ENCODE measurements at regions not wholly inside any gene's neighbourhood (a gene's known extent, or its start where the extent isn't known, plus 50 kb on each side); places are given as distances from the start of the nearest gene placed in this dataset.
"Not testable (repeated sequence)": the region's sequence is repeated elsewhere in the genome, so short reads cannot be mapped to it uniquely, and the experiment has no call there.

DNA sequence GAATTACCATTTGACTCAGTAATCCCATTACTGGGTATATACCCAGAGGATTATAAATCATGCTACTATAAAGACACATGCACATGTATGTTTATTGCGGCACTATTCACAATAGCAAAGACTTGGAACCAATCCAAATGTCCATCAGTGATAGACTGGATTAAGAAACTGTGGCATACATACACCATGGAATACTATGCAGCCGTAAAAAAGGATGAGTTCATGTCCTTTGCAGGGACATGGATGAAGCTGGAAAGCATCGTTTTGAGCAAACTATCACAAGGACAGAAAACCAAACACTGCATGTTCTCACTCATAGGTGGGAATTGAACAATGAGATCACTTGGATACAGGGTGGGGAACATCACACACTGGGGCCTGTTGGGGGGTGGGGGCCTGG is 97.5 kb downstream of the C4BPA start:
- TF ChIP-seq CTCF (conservative IDR thresholded peaks at IDR 0.05); EZH2 (IDR thresholded peaks at IDR 0.05; ENCODE audit: low read depth): not testable (repeated sequence)

Data from PC-9 (cell line).